ENCODE measurements at regions not wholly inside any gene's neighbourhood (a gene's known extent, or its start where the extent isn't known, plus 50 kb on each side); places are given as distances from the start of the nearest gene placed in this dataset.
A peak's percentile ranks its signal among the peaks of the same experiment; 100 is the strongest.

- ATAC-seq (no peak), DNase-seq (ENCODE audit: low spot score) (no peak)
- intact Hi-C loops (cut with DNase I), result no loop called here
Measured at GRCh38 chr5:74237571-74238145, 402.9 kb downstream of the ENC1 start.

GRCh38 chr5:74235552-74235951, 405.0 kb downstream of the ENC1 start:
- DNase-seq (ENCODE audit: low spot score) (no peak), ATAC-seq (no peak)
- intact Hi-C loops (cut with DNase I), result no loop called here

DNA sequence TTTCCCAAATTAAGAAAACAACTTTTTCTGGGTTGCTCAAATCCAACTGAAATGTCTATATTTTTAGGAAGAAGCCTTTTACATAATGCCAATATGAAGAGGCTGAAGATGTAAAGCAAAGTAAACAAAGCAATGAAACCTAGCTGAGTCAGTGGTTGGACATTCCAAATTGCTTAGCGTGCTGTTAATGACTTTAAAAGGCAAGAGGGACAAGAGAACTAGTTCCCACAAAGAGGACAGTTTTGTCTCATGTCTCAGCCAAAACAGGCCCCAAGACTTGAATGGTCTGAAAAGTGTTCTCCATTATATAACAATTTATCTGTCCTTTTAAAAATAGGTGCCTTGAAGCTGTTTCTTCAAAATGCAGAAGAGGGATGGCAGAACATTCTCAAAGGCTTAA, 407.0 kb downstream of the ENC1 start:
- DNase-seq (ENCODE audit: low spot score) (no peak), ATAC-seq (no peak)
- intact Hi-C loops (cut with DNase I), result no loop called here

- intact Hi-C loops (cut with DNase I), result no loop called here
- ATAC-seq (no peak), DNase-seq (ENCODE audit: low spot score) (no peak)
Measured at GRCh38 chr5:74233091-74233490, 407.4 kb downstream of the ENC1 start.

GRCh38 chr5:74232276-74232675, 408.3 kb downstream of the ENC1 start:
- intact Hi-C loops (cut with DNase I), result no loop called here
- DNase-seq (ENCODE audit: low spot score), result no peak
- ATAC-seq, result no peak

- ATAC-seq, result no peak
- intact Hi-C loops (cut with DNase I), result no loop called here
- DNase-seq (ENCODE audit: low spot score), result no peak
Measured at GRCh38 chr5:74231697-74232096, 408.8 kb downstream of the ENC1 start.

DNA sequence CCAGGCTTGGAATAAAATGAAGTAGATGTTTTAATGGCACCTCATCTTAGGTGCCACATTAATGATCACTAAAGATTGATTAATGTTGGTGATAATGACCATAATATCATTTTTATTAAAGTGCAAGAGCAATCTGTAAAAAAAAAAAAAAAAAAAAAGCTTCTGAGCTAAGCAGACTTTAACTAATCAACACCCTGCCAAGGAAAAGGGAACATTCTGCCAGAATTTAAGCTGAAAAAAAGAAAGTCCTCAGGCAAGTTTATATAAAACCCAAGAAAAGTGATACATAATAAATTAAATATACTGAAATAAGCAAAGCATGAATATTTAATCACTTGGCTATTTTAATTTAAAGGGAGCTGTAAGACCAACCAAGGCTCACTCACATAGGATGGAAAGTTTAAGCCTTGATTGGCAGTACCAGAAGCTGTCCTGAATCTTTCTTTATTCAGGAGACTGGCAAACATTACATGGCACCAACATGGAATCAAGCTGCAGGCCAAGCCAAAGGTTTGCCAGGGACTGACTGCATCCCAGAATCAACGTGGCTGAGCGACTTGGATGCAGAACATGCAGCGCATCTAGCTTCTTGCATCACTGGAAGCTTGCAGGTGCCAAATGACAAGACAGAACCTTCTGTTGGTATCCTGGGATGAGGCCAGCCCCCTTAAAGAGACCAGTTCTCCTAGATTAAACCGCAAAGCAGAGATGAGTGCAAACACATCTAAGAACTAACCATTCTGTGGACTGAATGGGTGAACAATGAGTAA, 413.6 kb downstream of the ENC1 start:
- intact Hi-C loops (cut with DNase I), result no loop called here
- DNase-seq (ENCODE audit: low spot score) (no peak), ATAC-seq (no peak)

DNA sequence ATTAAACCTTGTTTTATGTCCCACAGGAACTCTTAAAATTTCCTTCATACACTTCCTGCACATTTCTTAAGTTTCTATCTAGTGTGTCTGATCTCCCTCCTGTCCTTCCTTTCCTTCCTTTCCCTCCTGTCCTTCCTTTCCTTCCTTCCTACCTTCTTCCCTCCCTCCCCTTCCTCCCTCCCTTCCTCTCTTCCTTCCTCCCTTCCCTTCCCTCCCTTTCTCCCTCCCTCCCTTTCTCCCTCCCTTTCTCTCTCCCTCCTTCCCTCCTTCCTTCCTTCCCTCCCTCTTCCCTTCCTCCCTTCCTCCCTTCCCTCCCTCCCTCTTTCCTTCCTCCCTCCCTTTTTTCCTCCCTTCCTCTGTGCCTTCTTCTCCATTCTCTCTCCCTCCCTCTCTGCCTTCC, 414.9 kb downstream of the ENC1 start:
- intact Hi-C loops (cut with DNase I), result no loop called here
- ATAC-seq (no peak), DNase-seq (ENCODE audit: low spot score) (no peak)

DNA sequence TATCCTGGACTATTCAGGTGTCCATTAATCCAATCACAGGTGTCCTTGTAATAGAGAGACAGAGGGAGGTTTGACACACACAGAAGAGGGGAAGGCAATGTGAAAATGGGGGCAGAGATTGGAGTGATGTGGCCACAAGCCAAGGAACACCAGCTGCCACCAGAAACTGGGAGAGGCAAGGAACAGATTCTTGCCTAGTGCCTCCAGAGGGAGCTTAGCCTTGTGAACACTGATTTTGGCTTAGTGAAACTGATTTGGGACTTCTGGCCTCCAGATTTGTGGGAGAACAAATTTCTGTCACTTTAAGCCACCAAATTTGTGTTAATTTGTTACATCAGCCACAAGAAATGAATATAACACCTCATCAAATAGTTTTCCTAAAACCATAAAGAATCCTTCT, 416.2 kb downstream of the ENC1 start:
- ATAC-seq, result no peak
- intact Hi-C loops (cut with DNase I), result no loop called here
- DNase-seq (ENCODE audit: low spot score), result no peak

GRCh38 chr5:74222806-74223205, 417.7 kb downstream of the ENC1 start:
- intact Hi-C loops (cut with DNase I), result no loop called here
- ATAC-seq (no peak), DNase-seq (ENCODE audit: low spot score) (no peak)

DNA sequence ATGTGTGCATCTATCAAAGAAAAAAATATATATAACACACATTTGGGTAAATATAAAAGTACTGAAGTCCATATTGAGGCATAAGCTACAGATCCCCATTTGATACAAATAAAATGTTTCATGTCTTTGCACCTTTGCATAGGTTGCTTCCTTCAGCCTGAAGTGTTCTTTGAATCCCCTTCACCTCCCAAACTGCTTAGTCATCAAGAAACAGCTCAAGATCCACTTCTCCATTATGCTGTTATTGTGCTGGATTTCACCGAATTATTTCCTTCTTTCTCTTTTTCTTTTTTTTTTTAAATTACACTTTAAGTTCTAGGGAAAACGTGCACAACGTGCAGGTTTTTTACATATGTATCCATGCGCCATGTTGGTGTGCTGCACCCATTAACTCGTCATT, 419.1 kb downstream of the ENC1 start:
- ATAC-seq, result no peak
- intact Hi-C loops (cut with DNase I), result no loop called here
- no peak for DNase-seq (ENCODE audit: low spot score)

GRCh38 chr5:74216012-74216411, 424.5 kb downstream of the ENC1 start:
- intact Hi-C loops (cut with DNase I), result no loop called here
- DNase-seq (ENCODE audit: low spot score), result no peak
- no peak for ATAC-seq

DNA sequence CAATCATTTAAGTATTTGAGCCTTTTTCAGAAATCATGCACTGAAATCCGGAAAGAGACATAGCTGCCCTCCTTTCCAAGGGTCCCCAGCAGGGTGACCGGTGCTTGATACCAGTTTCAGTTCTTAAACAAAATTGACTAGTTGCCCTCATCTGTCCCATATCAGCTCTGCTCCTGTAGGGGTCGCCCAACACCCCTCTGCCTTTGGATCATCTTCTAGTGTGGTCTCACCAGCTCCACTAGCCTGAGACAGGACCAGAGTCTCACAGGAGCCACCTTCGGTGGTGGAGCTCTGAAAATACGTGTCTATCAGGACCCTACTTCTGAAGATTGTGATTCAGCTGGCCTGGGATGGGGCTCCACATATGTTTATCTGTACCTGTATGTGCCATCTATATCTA, 428.2 kb downstream of the ENC1 start:
- ATAC-seq (no peak), DNase-seq (ENCODE audit: low spot score) (no peak)
- intact Hi-C loops (cut with DNase I), result no loop called here

DNA sequence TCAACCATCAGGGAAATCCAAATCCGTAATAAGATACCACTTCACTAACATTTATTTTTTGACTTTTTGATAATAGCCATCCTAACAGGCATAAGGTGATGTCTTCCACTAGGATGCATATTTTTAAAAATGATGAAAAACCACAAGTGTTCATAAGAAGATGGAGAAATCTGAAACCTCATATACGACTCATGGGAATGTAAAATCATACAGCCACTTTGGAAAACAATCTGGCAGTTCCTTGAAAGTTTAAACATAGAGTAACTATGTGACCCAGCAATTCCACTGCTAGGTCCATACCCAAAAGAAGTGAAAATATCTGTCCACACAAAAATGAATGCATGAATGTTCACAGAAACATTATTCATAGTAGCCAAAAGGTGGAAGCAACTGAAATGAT, 431.0 kb downstream of the ENC1 start:
- no peak for DNase-seq (ENCODE audit: low spot score)
- intact Hi-C loops (cut with DNase I), result no loop called here
- ATAC-seq, result no peak

DNA sequence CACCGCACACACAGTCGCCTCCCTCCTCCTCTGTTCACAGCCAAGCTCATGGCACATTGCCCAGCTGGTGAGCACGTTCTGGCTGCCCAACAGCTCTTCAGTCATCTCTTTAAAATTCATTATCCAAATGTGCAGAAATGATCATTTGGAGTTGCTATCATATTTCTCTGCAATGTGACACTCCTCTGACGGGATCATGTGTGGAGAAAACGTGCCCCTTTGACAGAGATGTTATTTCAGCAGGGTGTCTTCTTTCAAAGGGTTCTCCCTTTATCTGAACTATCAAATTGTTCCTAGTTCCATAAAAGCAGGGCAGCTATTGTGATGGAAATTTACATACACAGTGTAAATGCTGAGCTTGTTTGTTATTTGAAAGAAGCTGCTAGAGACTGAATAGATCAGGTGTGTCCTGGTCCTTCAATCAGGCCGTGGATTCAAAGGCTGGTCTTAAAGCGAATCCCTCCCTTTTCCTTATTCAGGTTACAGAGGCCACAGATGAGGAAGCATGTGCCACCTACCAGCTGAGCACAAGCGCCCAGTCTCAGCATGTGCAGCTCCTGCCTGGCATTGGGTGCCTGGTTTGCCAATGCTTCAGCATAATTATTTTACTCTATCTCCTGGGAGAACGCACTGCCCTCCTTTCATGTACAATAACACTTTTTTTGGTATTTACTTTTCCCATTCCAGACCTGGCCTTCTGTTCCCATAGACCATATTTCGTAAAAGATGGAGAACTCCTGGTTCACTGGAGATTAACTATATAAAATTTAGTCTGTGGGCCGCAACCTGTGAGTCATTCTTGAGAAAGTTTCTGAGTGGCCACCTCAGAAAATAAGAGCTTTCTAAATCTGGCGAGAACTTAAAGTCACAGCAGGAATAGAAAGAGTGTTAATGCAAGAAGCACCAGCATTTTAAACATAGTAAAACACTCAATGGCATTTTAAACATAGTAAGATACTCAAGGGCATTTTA, 433.7 kb downstream of the ENC1 start:
- ATAC-seq, result peak; percentile 64
- intact Hi-C loops (cut with DNase I), result no loop called here
- DNase-seq (ENCODE audit: low spot score), result peak; percentile 68

DNA sequence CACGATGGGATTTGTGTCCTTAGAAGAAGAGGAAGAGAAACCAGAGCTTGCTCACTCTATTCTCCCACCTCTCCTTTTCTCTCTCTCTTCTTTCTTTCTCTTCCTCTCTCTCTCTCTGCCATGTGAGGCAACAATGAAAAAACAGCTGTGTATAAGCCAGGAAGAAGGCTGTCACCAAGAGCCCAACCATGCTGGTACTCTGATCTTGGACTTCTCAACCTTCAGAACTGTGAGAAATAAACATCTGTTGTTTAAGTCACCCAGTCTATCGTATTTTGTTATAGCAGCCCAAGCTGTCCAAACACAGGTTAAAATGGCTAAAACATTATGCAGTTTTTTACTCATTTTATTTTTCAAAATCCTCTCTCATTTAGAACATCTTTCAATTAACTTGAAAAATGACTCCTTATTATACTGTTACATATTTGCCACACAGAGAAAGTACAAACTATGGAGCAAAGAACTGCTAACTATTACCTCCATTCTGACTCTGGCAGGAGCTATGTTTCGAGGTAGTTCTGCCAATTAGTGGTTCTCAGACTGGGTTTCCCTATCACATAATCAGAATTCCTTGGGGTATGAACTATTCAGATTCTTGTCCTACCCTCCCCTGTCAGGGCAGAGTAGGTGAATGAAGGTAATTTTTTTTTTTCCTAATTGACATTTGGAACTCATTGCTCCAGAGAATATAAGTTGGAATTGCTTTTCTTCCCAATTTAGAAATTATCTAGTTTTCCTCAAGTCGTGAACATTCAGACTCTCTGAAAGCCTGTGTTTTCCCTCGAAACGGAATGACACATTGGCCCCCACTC, 434.6 kb downstream of the ENC1 start:
- no peak for DNase-seq (ENCODE audit: low spot score)
- intact Hi-C loops (cut with DNase I), result no loop called here
- no peak for ATAC-seq

GRCh38 chr5:74201334-74202081, 439.0 kb downstream of the ENC1 start:
- ATAC-seq (peak; percentile 90), DNase-seq (ENCODE audit: low spot score) (peak; percentile 68)
- intact Hi-C loops (cut with DNase I), result no loop called here

- no peak for DNase-seq (ENCODE audit: low spot score)
- intact Hi-C loops (cut with DNase I), result no loop called here
- peak; percentile 80 for ATAC-seq
Measured at GRCh38 chr5:74200560-74200959, 440.0 kb downstream of the ENC1 start.

Measured in sciatic nerve (tissue), 2 donors.